ENCODE measurements at regions not wholly inside any gene's neighbourhood (a gene's known extent, or its start where the extent isn't known, plus 50 kb on each side); places are given as distances from the start of the nearest gene placed in this dataset.

DNA sequence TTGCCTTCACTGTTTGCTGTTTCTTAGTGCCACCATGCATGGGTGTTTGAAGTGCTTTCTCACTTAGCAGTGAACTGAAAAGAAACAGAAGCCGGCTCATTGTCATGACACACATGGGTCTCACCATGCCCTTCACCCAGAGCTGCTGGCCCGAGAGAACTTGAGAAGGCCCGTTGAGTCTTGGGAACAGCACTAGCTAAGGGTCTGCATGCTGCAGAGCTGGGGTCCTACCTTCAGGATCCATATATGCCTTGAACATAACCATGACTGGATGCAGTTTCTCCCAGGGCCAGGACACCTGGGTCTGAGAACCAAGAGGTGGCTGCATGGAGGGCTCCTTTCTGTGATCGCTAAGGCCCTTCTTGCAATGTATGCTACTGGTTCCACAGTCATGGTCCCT lies 245.5 kb upstream of the HS6ST1 start:
- TF ChIP-seq POLR2A (IDR thresholded peaks at IDR 0.05; ENCODE audit: low read depth, low read length) = no peak
- TF ChIP-seq POLR2AphosphoS5 (IDR thresholded peaks at IDR 0.05; ENCODE audit: low read depth, low read length) = no peak
- TF ChIP-seq TAF1 (IDR thresholded peaks at IDR 0.05; ENCODE audit: low read depth, low read length) = no peak
- no peak for TF ChIP-seq POU2F2 (IDR thresholded peaks at IDR 0.05; ENCODE audit: low read depth, low read length)
- no peak for TF ChIP-seq SPI1 (IDR thresholded peaks at IDR 0.05; ENCODE audit: low read depth, low read length)
